ENCODE measurements at regions not wholly inside any gene's neighbourhood (a gene's known extent, or its start where the extent isn't known, plus 50 kb on each side); places are given as distances from the start of the nearest gene placed in this dataset.
"Not testable (repeated sequence)": the region's sequence is repeated elsewhere in the genome, so short reads cannot be mapped to it uniquely, and the experiment has no call there.

DNA sequence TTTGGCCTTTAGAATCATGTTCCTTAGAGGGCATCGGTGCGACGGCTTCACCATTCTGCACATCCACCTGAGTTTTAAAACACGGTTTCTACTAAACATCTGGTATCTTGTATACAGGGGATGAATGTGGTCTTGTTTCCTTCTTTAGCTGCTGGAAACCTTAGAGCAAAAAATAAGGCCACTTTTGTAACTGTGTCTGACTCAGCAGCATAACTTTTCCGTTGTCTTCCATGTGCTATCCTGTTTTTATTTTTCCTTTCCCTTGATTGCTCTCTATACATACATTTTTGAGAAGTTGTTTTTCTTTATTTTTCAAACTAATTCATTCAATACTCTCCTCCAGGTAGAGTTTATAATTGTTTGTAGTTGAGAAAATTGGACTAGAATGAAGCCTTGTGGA, 108.8 kb upstream of the PCED1B start:
- TF ChIP-seq, protein P1, sequence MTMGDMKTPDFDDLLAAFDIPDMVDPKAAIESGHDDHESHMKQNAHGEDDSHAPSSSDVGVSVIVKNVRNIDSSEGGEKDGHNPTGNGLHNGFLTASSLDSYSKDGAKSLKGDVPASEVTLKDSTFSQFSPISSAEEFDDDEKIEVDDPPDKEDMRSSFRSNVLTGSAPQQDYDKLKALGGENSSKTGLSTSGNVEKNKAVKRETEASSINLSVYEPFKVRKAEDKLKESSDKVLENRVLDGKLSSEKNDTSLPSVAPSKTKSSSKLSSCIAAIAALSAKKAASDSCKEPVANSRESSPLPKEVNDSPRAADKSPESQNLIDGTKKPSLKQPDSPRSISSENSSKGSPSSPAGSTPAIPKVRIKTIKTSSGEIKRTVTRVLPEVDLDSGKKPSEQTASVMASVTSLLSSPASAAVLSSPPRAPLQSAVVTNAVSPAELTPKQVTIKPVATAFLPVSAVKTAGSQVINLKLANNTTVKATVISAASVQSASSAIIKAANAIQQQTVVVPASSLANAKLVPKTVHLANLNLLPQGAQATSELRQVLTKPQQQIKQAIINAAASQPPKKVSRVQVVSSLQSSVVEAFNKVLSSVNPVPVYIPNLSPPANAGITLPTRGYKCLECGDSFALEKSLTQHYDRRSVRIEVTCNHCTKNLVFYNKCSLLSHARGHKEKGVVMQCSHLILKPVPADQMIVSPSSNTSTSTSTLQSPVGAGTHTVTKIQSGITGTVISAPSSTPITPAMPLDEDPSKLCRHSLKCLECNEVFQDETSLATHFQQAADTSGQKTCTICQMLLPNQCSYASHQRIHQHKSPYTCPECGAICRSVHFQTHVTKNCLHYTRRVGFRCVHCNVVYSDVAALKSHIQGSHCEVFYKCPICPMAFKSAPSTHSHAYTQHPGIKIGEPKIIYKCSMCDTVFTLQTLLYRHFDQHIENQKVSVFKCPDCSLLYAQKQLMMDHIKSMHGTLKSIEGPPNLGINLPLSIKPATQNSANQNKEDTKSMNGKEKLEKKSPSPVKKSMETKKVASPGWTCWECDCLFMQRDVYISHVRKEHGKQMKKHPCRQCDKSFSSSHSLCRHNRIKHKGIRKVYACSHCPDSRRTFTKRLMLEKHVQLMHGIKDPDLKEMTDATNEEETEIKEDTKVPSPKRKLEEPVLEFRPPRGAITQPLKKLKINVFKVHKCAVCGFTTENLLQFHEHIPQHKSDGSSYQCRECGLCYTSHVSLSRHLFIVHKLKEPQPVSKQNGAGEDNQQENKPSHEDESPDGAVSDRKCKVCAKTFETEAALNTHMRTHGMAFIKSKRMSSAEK (CRISPR knock-in tag; IDR thresholded peaks at IDR 0.05; ENCODE audit: borderline replicate concordance) = no peak
- no peak for TF ChIP-seq CREM (CRISPR knock-in tag; IDR thresholded peaks at IDR 0.05)
- no peak for TF ChIP-seq ZBTB43 (CRISPR knock-in tag; IDR thresholded peaks at IDR 0.05)
- no peak for TF ChIP-seq ZNF138 (CRISPR knock-in tag; conservative IDR thresholded peaks at IDR 0.05)
- TF ChIP-seq, protein P2, sequence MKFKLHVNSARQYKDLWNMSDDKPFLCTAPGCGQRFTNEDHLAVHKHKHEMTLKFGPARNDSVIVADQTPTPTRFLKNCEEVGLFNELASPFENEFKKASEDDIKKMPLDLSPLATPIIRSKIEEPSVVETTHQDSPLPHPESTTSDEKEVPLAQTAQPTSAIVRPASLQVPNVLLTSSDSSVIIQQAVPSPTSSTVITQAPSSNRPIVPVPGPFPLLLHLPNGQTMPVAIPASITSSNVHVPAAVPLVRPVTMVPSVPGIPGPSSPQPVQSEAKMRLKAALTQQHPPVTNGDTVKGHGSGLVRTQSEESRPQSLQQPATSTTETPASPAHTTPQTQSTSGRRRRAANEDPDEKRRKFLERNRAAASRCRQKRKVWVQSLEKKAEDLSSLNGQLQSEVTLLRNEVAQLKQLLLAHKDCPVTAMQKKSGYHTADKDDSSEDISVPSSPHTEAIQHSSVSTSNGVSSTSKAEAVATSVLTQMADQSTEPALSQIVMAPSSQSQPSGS (CRISPR knock-in tag; IDR thresholded peaks at IDR 0.05; ENCODE audit: borderline replicate concordance, low read depth) = no peak
- no peak for TF ChIP-seq GTF2I (CRISPR knock-in tag; conservative IDR thresholded peaks at IDR 0.05)
- no peak for TF ChIP-seq ZNF671 (CRISPR knock-in tag; IDR thresholded peaks at IDR 0.05)
- TF ChIP-seq FOXP1 (CRISPR knock-in tag; IDR thresholded peaks at IDR 0.05; ENCODE audit: borderline replicate concordance) = no peak
- TF ChIP-seq ZBTB21 (CRISPR knock-in tag; IDR thresholded peaks at IDR 0.05; ENCODE audit: borderline replicate concordance) = no peak
- no peak for TF ChIP-seq MXD4 (CRISPR knock-in tag; IDR thresholded peaks at IDR 0.05; ENCODE audit: borderline replicate concordance)
- no peak for TF ChIP-seq ZNF263 (CRISPR knock-in tag; IDR thresholded peaks at IDR 0.05; ENCODE audit: low read depth)
- ChIA-PET POLR2A (no interaction called here), CTCF (no interaction called here)
- H3K9me3 Mint-ChIP-seq = peaks cover 13% of the 10 kb centered on the region
- peaks cover 4% of the 10 kb centered on the region for H3K4me1 Mint-ChIP-seq
- no peak overlapping the region for H3K27ac Mint-ChIP-seq
- H3K27me3 Mint-ChIP-seq (ENCODE audit: low read depth) = peaks cover 2% of the 10 kb centered on the region; the same call in 1 of the 2 replicates
- no peak overlapping the region for H3K4me3 Mint-ChIP-seq
- DNase-seq (ENCODE audit: low spot score) (no peak), ATAC-seq (no peak)
- no peaks in the 10 kb centered on the region; the same call in 1 of the 2 replicates for H3K36me3 Mint-ChIP-seq

GRCh38 chr12:46973937-46974336, 105.5 kb upstream of the PCED1B start:
- H3K27me3 Mint-ChIP-seq (ENCODE audit: low read depth); H3K4me1 Mint-ChIP-seq; ATAC-seq; CTCF ChIA-PET; DNase-seq (ENCODE audit: low spot score); H3K4me3 Mint-ChIP-seq; H3K27ac Mint-ChIP-seq; H3K36me3 Mint-ChIP-seq; POLR2A ChIA-PET: not testable (repeated sequence)
- H3K9me3 Mint-ChIP-seq = peaks cover 17% of the 10 kb centered on the region

- Mint-ChIP-seq H3K4me1 (no peaks in the 10 kb centered on the region), H3K27ac (no peak overlapping the region), H3K36me3 (no peaks in the 10 kb centered on the region; the same call in 1 of the 2 replicates), H3K4me3 (no peak overlapping the region), H3K27me3 (ENCODE audit: low read depth) (no peaks in the 10 kb centered on the region), H3K9me3 (peaks cover 17% of the 10 kb centered on the region)
- TF ChIP-seq ZNF121 (CRISPR knock-in tag; IDR thresholded peaks at IDR 0.05) = no peak
- TF ChIP-seq, protein P3, sequence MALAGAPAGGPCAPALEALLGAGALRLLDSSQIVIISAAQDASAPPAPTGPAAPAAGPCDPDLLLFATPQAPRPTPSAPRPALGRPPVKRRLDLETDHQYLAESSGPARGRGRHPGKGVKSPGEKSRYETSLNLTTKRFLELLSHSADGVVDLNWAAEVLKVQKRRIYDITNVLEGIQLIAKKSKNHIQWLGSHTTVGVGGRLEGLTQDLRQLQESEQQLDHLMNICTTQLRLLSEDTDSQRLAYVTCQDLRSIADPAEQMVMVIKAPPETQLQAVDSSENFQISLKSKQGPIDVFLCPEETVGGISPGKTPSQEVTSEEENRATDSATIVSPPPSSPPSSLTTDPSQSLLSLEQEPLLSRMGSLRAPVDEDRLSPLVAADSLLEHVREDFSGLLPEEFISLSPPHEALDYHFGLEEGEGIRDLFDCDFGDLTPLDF (CRISPR knock-in tag; IDR thresholded peaks at IDR 0.05) = no peak
- no peak for TF ChIP-seq TEAD4 (CRISPR knock-in tag; IDR thresholded peaks at IDR 0.05)
- TF ChIP-seq TEAD1 (CRISPR knock-in tag; IDR thresholded peaks at IDR 0.05) = no peak
- TF ChIP-seq HMGA2 (CRISPR knock-in tag; IDR thresholded peaks at IDR 0.05) = no peak
- TF ChIP-seq JUN (CRISPR knock-in tag; IDR thresholded peaks at IDR 0.05) = no peak
- no peak for TF ChIP-seq CREM (CRISPR knock-in tag; IDR thresholded peaks at IDR 0.05)
- TF ChIP-seq, protein P4, sequence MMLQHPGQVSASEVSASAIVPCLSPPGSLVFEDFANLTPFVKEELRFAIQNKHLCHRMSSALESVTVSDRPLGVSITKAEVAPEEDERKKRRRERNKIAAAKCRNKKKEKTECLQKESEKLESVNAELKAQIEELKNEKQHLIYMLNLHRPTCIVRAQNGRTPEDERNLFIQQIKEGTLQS (CRISPR knock-in tag; conservative IDR thresholded peaks at IDR 0.05) = no peak
- TF ChIP-seq CDX4 (CRISPR knock-in tag; IDR thresholded peaks at IDR 0.05; ENCODE audit: borderline replicate concordance) = no peak
- no peak for TF ChIP-seq SOX15 (CRISPR knock-in tag; IDR thresholded peaks at IDR 0.05)
- no peak for TF ChIP-seq MXD4 (CRISPR knock-in tag; IDR thresholded peaks at IDR 0.05; ENCODE audit: borderline replicate concordance)
- ATAC-seq (no peak), DNase-seq (ENCODE audit: low spot score) (no peak)
- CTCF ChIA-PET = no interaction called here
- POLR2A ChIA-PET = no interaction called here
Observed at GRCh38 chr12:46977871-46978375, 101.5 kb upstream of the PCED1B start.

Measured in WTC11 (cell line).